WTC11 (cell line): ENCODE measurements at regions not wholly inside any gene's neighbourhood (a gene's known extent, or its start where the extent isn't known, plus 50 kb on each side); places are given as distances from the start of the nearest gene placed in this dataset.

Source experiments
- ATAC-seq: fragments of 200-7000 bp; cut with Tn5 transposase; 2 replicates; pipeline ENCODE4 v1.10.0; 2021; ENCODE audit warnings: mild to moderate bottlenecking, moderate library complexity
- CTCF ChIA-PET: fragments of 300-600 bp; sonication (Branson Sonifier 250); formaldehyde crosslinking; loops from one replicate; lab custom pipeline; 2021; ENCODE audit warnings: antibody characterized with exemption; lab: Charles Lee
- POLR2A ChIA-PET: fragments of 350-600 bp; sonication (Branson Sonifier 250); formaldehyde crosslinking; loops from one replicate; lab custom pipeline; 2021; ENCODE audit warnings: antibody characterized with exemption; lab: Charles Lee
- DNase-seq: peaks from one replicate; pipeline ENCODE4 v3.0.0; 2021; ENCODE audit warnings: low spot score
- H3K27ac Mint-ChIP-seq: 2 replicates; pipeline ENCODE4 v1.8.0; 2021; ENCODE audit warnings: mixed read lengths
- H3K27me3 Mint-ChIP-seq: 2 replicates; pipeline ENCODE4 v1.8.0; 2021; ENCODE audit warnings: low read depth, mild to moderate bottlenecking, moderate library complexity, mixed read lengths
- H3K36me3 Mint-ChIP-seq: 2 replicates; pipeline ENCODE4 v1.8.0; 2021; ENCODE audit warnings: mixed read lengths
- H3K4me1 Mint-ChIP-seq: 2 replicates; pipeline ENCODE4 v1.8.0; 2022; ENCODE audit warnings: mixed read lengths
- H3K4me3 Mint-ChIP-seq: 2 replicates; pipeline ENCODE4 v1.8.0; 2021; ENCODE audit warnings: mild to moderate bottlenecking, moderate library complexity, mixed read lengths
- H3K9me3 Mint-ChIP-seq: 2 replicates; pipeline ENCODE4 v1.8.0; 2021; ENCODE audit warnings: mixed read lengths
- ATF2 ChIP-seq: sonication (generic); formaldehyde crosslinking; IDR thresholded peaks from 2 replicates; pipeline ENCODE4 v1.8.1; 2022; ENCODE audit warnings: low read depth, missing genetic modification reagents, borderline replicate concordance
- CBFB ChIP-seq: sonication (generic); formaldehyde crosslinking; IDR thresholded peaks from 2 replicates; pipeline ENCODE4 v1.8.1; 2022; ENCODE audit warnings: mild to moderate bottlenecking, low read depth, missing genetic modification reagents
- CREM ChIP-seq: sonication (generic); formaldehyde crosslinking; IDR thresholded peaks from 2 replicates; pipeline ENCODE4 v1.8.1; 2022; ENCODE audit warnings: mild to moderate bottlenecking, missing genetic modification reagents, moderate library complexity
- EMX1 ChIP-seq: fragments of 250-450 bp; sonication (Bioruptor Pico); IDR thresholded peaks from 2 replicates; pipeline ENCODE4 v1.8.0; 2021; ENCODE audit warnings: mild to moderate bottlenecking
- ETV6 ChIP-seq: sonication (generic); formaldehyde crosslinking; IDR thresholded peaks from 2 replicates; pipeline ENCODE4 v1.8.1; 2022; ENCODE audit warnings: mild to moderate bottlenecking, missing genetic modification reagents
- FOXK1 ChIP-seq: sonication (generic); formaldehyde crosslinking; IDR thresholded peaks from 2 replicates; pipeline ENCODE4 v1.8.0; 2022; ENCODE audit warnings: mild to moderate bottlenecking, moderate library complexity, missing genetic modification reagents
- HMGA2 ChIP-seq: fragments of 250-450 bp; sonication (Bioruptor Pico); IDR thresholded peaks from 2 replicates; pipeline ENCODE4 v1.4.0; 2021; ENCODE audit warnings: mild to moderate bottlenecking, moderate library complexity
- MYBL2 ChIP-seq: sonication (generic); formaldehyde crosslinking; IDR thresholded peaks from 2 replicates; pipeline ENCODE4 v1.8.1; 2023; ENCODE audit warnings: mild to moderate bottlenecking, moderate library complexity, missing genetic modification reagents
- NR2C2 ChIP-seq: sonication (generic); formaldehyde crosslinking; IDR thresholded peaks from 2 replicates; pipeline ENCODE4 v1.8.0; 2022; ENCODE audit warnings: mild to moderate bottlenecking, missing genetic modification reagents
- RELA ChIP-seq: sonication (generic); formaldehyde crosslinking; IDR thresholded peaks from 2 replicates; pipeline ENCODE4 v1.8.1; 2022; ENCODE audit warnings: missing genetic modification reagents, mild to moderate bottlenecking, borderline replicate concordance
- SMAD3 ChIP-seq: sonication (generic); formaldehyde crosslinking; IDR thresholded peaks from 2 replicates; pipeline ENCODE4 v1.8.0; 2022; ENCODE audit warnings: missing genetic modification reagents, mild to moderate bottlenecking, borderline replicate concordance
- TEAD4 ChIP-seq: sonication (generic); formaldehyde crosslinking; IDR thresholded peaks from 2 replicates; pipeline ENCODE4 v1.8.0; 2022; ENCODE audit warnings: mild to moderate bottlenecking, missing genetic modification reagents
- USF1 ChIP-seq: sonication (generic); formaldehyde crosslinking; IDR thresholded peaks from 2 replicates; pipeline ENCODE4 v1.8.0; 2022; ENCODE audit warnings: mild to moderate bottlenecking, missing genetic modification reagents
- ZMAT4 ChIP-seq: fragments of 250-450 bp; sonication (Bioruptor Pico); IDR thresholded peaks from 2 replicates; pipeline ENCODE4 v1.9.0; 2021; ENCODE audit warnings: mild to moderate bottlenecking
- ZNF263 ChIP-seq: sonication (generic); formaldehyde crosslinking; IDR thresholded peaks from 2 replicates; pipeline ENCODE4 v1.8.1; 2022; ENCODE audit warnings: low read depth, mild to moderate bottlenecking, moderate library complexity, missing genetic modification reagents
- ZNF281 ChIP-seq: sonication (generic); formaldehyde crosslinking; IDR thresholded peaks from 2 replicates; pipeline ENCODE4 v1.8.0; 2023; ENCODE audit warnings: mild to moderate bottlenecking, missing genetic modification reagents
- ZNF317 ChIP-seq: sonication (generic); formaldehyde crosslinking; IDR thresholded peaks from 2 replicates; pipeline ENCODE4 v1.8.1; 2023; ENCODE audit warnings: low read depth, mild to moderate bottlenecking, moderate library complexity, missing genetic modification reagents, borderline replicate concordance
- ZNF396 ChIP-seq: fragments of 250-450 bp; sonication (Bioruptor Pico); IDR thresholded peaks from 2 replicates; pipeline ENCODE4 v1.8.0; 2021; ENCODE audit warnings: mild to moderate bottlenecking, moderate library complexity, borderline replicate concordance
- ZNF416 ChIP-seq: fragments of 250-450 bp; sonication (Bioruptor Pico); IDR thresholded peaks from 2 replicates; pipeline ENCODE4 v1.9.0; 2021; ENCODE audit warnings: mild to moderate bottlenecking, inconsistent platforms
- ZNF532 ChIP-seq: fragments of 250-450 bp; sonication (Bioruptor Pico); IDR thresholded peaks from 2 replicates; pipeline ENCODE4 v1.9.0; 2021; ENCODE audit warnings: mild to moderate bottlenecking, borderline replicate concordance

GRCh38 chr6:19892260-19892659 lies 55.1 kb downstream of the ID4 start:
- H3K27me3 Mint-ChIP-seq, result no peaks in the 10 kb centered on the region
- H3K4me1 Mint-ChIP-seq, result peaks cover 4% of the 10 kb centered on the region; the same call in 1 of the 2 replicates
- DNase-seq, result peak; percentile 15
- POLR2A ChIA-PET, result no interaction called here
- no peaks in the 10 kb centered on the region for H3K36me3 Mint-ChIP-seq
- no peak overlapping the region for H3K4me3 Mint-ChIP-seq
- H3K9me3 Mint-ChIP-seq, result peaks cover 27% of the 10 kb centered on the region
- no peak overlapping the region for H3K27ac Mint-ChIP-seq
- CTCF ChIA-PET, result no interaction called here
- TF ChIP-seq EMX1 (CRISPR knock-in tag) (no peak), ZNF263 (CRISPR knock-in tag) (no peak), ZNF281 (no peak), CBFB (CRISPR knock-in tag) (no peak), USF1 (CRISPR knock-in tag) (no peak), ZMAT4 (no peak), ZNF317 (CRISPR knock-in tag) (no peak), CREM (CRISPR knock-in tag) (no peak), ZNF396 (CRISPR knock-in tag) (no peak), MYBL2 (CRISPR knock-in tag) (no peak), ATF2 (CRISPR knock-in tag) (no peak), ETV6 (CRISPR knock-in tag) (no peak), SMAD3 (no peak), NR2C2 (no peak), RELA (CRISPR knock-in tag) (no peak), ZNF416 (CRISPR knock-in tag) (no peak), ZNF532 (CRISPR knock-in tag) (no peak), TEAD4 (CRISPR knock-in tag) (no peak), FOXK1 (no peak), HMGA2 (CRISPR knock-in tag) (no peak)
- TF ChIP-seq, all 79 proteins: peak for 0
- no peak for ATAC-seq
